Skeletal muscle satellite cell (primary cell): ENCODE measurements at regions not wholly inside any gene's neighbourhood (a gene's known extent, or its start where the extent isn't known, plus 50 kb on each side); places are given as distances from the start of the nearest gene placed in this dataset.

Experiments used
- H3K27me3 ChIP-seq: 2 replicates; pipeline ENCODE4 v1.7.0; 2013; ENCODE audit warnings: low read length; ENCODE audit not compliant: control insufficient read depth, insufficient read depth
- H3K36me3 ChIP-seq: 2 replicates; pipeline ENCODE4 v1.7.0; 2013; ENCODE audit warnings: mild to moderate bottlenecking, control low read depth, low read length; ENCODE audit not compliant: insufficient read depth
- H3K4me1 ChIP-seq: 2 replicates; pipeline ENCODE4 v1.7.0; 2013; ENCODE audit warnings: low read length; ENCODE audit not compliant: control insufficient read depth, insufficient read depth
- H3K4me2 ChIP-seq: 2 replicates; pipeline ENCODE4 v1.7.0; 2013; ENCODE audit warnings: mild to moderate bottlenecking, low read length
- H3K4me3 ChIP-seq: 2 replicates; pipeline ENCODE4 v1.7.0; 2013; ENCODE audit warnings: low read length
- H3K9ac ChIP-seq: 2 replicates; pipeline ENCODE4 v1.7.0; 2013; ENCODE audit warnings: mild to moderate bottlenecking, low read depth, low read length, moderate library complexity
- H3K9me3 ChIP-seq: replicated peaks from 2 replicates; pipeline ENCODE4 v1.7.0; 2013; ENCODE audit warnings: mild to moderate bottlenecking, control low read depth, low read length

DNA sequence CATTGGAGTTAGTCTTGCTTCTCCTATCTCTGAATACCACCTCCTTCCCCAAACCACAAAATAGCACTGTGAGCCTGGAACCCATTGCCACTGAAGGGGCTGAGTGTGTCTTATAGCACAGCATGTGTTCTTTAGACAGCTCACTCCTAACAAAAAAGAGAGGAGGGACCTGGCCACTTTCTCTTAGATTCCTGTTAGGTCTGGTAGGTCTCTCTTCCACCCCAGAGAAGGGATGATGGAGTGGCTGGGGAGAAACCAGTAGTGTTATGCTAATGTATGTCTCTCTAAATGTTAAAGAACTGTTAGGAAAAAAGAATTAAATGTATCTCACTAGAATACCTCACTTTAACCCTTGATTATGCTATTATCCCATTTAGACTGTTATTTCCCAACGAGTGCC is 340.3 kb downstream of the EPHA7 start:
- Histone ChIP-seq H3K4me1 (no peaks in the 10 kb centered on the region), H3K4me2 (no peak overlapping the region), H3K9me3 (no peaks in the 10 kb centered on the region), H3K27me3 (no peaks in the 10 kb centered on the region), H3K36me3 (no peaks in the 10 kb centered on the region), H3K9ac (no peak overlapping the region), H3K4me3 (no peak overlapping the region)

DNA sequence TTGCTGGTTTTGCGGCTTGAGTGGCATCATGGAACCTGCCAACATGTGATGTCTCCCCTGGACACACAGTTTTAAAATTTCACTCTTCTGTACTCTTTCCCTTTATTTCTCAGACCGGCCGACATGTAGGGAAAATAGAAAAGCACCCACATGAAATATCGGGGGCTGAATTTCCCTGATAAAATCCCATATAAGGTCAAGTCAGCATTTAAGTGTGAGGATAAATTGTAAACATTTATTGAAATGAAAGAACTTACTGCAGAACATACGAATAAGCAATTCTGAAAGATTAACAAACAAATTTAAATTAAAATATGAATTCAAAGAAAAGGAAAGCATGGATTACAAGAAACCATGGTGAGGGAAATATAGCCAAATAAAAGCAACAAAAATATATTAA is 345.5 kb downstream of the EPHA7 start:
- Histone ChIP-seq H3K27me3 (no peaks in the 10 kb centered on the region), H3K9ac (no peak overlapping the region), H3K36me3 (no peaks in the 10 kb centered on the region), H3K4me1 (no peaks in the 10 kb centered on the region), H3K9me3 (no peaks in the 10 kb centered on the region), H3K4me3 (no peak overlapping the region), H3K4me2 (no peak overlapping the region)

DNA sequence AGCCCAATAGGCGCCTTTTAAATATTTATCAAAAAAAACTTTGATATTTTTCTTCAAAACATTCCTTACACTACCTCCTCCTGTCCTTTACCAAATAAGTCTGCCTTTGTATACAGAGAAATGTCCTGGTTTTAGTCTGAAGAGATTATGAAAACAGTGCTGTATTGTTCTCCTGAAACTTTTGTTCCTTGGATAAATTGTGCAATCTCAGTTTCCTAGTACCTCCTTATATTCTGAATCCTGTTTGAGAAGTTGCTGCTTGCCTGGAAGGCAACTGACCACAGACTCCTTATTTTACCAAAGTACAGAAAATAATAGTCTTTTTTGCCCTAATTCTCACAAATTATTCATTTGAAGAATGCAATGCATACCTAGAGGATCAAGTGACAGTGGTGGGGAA is 349.5 kb downstream of the EPHA7 start:
- Histone ChIP-seq H3K4me2 (no peak overlapping the region), H3K9me3 (no peaks in the 10 kb centered on the region), H3K36me3 (no peaks in the 10 kb centered on the region), H3K4me1 (no peaks in the 10 kb centered on the region), H3K9ac (no peak overlapping the region), H3K27me3 (no peaks in the 10 kb centered on the region), H3K4me3 (no peak overlapping the region)

- Histone ChIP-seq H3K27me3 (no peaks in the 10 kb centered on the region), H3K4me3 (no peak overlapping the region), H3K9ac (no peak overlapping the region), H3K9me3 (no peaks in the 10 kb centered on the region), H3K4me2 (no peak overlapping the region), H3K36me3 (no peaks in the 10 kb centered on the region), H3K4me1 (no peaks in the 10 kb centered on the region)
These were observed 359.4 kb downstream of the EPHA7 start for GRCh38 chr6:93059911-93060310.

DNA sequence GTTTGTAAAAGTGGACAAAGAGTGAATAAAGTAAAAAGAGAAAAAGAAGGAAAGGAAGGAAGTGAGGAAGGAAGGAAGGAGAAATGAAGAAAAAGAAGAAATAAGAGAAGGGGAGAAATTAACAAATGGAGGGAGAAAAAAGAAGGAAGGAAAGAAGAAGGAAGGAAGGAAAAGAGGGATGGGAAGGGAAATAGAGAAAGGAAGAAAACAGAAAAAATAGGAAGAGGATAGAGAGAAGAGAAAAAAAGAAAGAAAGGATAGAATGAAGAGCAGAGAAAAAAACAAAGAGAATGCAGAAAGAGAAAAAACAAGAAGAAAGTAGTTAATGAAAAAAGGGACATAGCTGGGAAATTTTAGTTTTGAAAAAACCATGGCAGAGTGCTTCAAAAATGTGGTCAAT is 361.8 kb downstream of the EPHA7 start:
- H3K4me3 ChIP-seq = no peak overlapping the region
- H3K36me3 ChIP-seq = no peaks in the 10 kb centered on the region
- H3K4me1 ChIP-seq = no peaks in the 10 kb centered on the region
- H3K4me2 ChIP-seq = no peak overlapping the region
- no peak overlapping the region for H3K9ac ChIP-seq
- H3K27me3 ChIP-seq = no peaks in the 10 kb centered on the region
- no peaks in the 10 kb centered on the region for H3K9me3 ChIP-seq

- peaks cover 3% of the 10 kb centered on the region for H3K9me3 ChIP-seq
- no peaks in the 10 kb centered on the region for H3K27me3 ChIP-seq
- H3K4me2 ChIP-seq = no peak overlapping the region
- H3K9ac ChIP-seq = no peak overlapping the region
- no peaks in the 10 kb centered on the region for H3K4me1 ChIP-seq
- no peaks in the 10 kb centered on the region for H3K36me3 ChIP-seq
- no peak overlapping the region for H3K4me3 ChIP-seq
These were observed 371.0 kb downstream of the EPHA7 start for GRCh38 chr6:93048381-93048780.

- H3K4me3 ChIP-seq = no peak overlapping the region
- H3K9ac ChIP-seq = no peak overlapping the region
- H3K4me1 ChIP-seq = no peaks in the 10 kb centered on the region
- H3K9me3 ChIP-seq = peaks cover 3% of the 10 kb centered on the region
- H3K4me2 ChIP-seq = no peak overlapping the region
- H3K36me3 ChIP-seq = no peaks in the 10 kb centered on the region
- H3K27me3 ChIP-seq = no peaks in the 10 kb centered on the region
These were observed 372.3 kb downstream of the EPHA7 start for GRCh38 chr6:93047033-93047432.

DNA sequence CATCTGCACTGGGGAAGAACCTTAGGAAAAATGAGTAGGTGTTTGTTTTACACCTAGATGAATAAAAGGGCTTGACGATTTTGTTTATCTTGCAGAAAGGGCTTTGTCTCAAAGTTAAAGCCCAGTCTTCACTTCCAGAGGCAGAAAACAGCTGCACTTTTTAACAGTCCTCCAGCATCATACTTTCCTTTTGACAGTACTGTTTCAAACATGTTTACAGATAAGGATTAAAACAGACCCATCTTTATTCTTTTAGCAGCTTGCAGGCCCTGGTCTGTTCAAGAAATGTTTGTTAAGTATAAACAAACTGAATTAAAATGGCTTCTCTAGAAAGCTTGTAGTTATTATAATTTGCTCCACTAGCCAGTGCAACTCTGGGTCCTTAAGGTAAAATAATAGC is 374.2 kb downstream of the EPHA7 start:
- H3K27me3 ChIP-seq = no peaks in the 10 kb centered on the region
- no peaks in the 10 kb centered on the region for H3K36me3 ChIP-seq
- no peak overlapping the region for H3K9ac ChIP-seq
- H3K4me2 ChIP-seq = no peak overlapping the region
- no peaks in the 10 kb centered on the region for H3K4me1 ChIP-seq
- no peak overlapping the region for H3K4me3 ChIP-seq
- H3K9me3 ChIP-seq = peaks cover 3% of the 10 kb centered on the region

DNA sequence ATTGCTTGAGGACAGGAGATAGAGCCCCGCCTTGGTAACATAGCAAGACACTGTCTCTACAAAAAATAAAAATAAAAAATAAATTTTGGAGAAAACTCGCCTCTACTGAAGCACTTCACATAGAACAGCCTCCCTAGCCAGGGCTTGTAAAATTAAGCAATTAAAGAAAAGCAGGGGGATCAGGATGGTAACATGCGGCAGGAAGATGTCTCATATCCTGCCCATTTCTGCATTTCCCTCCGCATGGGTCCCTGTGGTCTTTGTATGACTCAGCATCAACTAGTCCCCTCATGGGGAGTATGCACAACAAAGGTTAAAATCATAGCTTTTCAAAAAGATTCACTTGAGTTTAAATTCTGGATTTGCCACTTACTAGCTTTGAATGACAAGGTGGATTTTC is 379.0 kb downstream of the EPHA7 start:
- H3K36me3 ChIP-seq = no peaks in the 10 kb centered on the region
- no peak overlapping the region for H3K4me2 ChIP-seq
- no peak overlapping the region for H3K4me3 ChIP-seq
- no peaks in the 10 kb centered on the region for H3K27me3 ChIP-seq
- peaks cover 3% of the 10 kb centered on the region for H3K9me3 ChIP-seq
- no peaks in the 10 kb centered on the region for H3K4me1 ChIP-seq
- H3K9ac ChIP-seq = no peak overlapping the region

DNA sequence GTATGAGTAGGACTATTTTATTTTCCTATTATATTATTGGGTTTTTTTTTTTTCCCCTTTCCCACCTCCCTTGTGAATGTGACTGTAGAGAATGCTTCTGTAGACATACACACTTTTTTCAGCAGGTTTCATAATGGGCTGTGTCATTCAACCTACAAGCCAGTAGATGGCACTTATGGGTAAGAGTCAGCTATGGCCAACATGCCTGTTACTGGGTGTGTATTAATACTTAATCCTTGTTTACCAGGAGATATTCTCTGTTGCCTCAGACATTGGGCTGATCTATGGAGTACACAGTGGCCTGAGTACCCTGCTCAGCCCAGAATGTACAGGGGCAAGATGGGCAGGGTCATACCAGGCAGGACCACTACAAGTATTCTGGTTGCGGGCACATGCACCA is 382.5 kb downstream of the EPHA7 start:
- H3K27me3 ChIP-seq = no peaks in the 10 kb centered on the region
- H3K4me2 ChIP-seq = no peak overlapping the region
- H3K9ac ChIP-seq = no peak overlapping the region
- H3K4me3 ChIP-seq = no peak overlapping the region
- no peaks in the 10 kb centered on the region for H3K4me1 ChIP-seq
- no peaks in the 10 kb centered on the region for H3K36me3 ChIP-seq
- H3K9me3 ChIP-seq = no peaks in the 10 kb centered on the region

GRCh38 chr6:93035756-93036155 is 383.6 kb downstream of the EPHA7 start:
- H3K4me2 ChIP-seq = no peak overlapping the region
- H3K4me3 ChIP-seq = no peak overlapping the region

DNA sequence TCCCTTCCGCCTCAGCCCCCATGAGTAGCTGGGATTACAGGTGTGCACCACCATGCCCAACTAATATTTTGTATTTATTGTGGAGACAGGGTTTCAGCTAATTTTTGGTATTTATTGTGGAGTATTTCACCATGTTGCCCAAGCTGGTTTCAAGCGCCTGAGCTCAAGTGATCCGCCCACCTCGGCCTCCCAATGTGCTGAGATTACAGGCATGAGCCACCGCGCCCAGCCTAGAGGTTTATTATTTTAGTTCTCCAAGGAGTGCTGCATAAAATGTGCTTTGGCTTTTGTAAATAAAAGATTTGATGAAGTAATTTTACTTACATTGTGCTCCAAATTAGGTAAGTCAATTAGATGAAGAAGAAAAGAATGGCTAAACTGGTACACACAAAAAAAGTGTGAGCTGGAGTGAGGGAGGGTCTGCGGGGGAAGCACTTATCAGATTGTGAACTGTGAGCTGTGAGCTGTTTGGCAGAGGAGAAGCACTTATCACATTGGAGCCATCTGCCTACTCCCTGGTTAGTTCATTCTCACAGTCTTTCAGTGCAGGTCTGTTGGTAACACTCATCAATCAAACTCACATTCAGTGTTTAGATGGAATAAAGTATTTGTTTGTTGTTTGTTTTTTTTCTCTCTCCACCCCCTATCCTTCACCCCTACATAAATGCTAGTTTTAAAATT is 398.0 kb downstream of the EPHA7 start:
- no peak overlapping the region for H3K4me3 ChIP-seq
- H3K27me3 ChIP-seq = no peaks in the 10 kb centered on the region
- no peak overlapping the region for H3K4me2 ChIP-seq
- H3K4me1 ChIP-seq = no peaks in the 10 kb centered on the region
- H3K9me3 ChIP-seq = no peaks in the 10 kb centered on the region
- no peak overlapping the region for H3K9ac ChIP-seq
- no peaks in the 10 kb centered on the region for H3K36me3 ChIP-seq

More at GRCh38 chr6:93035756-93036155, 383.6 kb downstream of the EPHA7 start:
- no peaks in the 10 kb centered on the region for H3K9me3 ChIP-seq
- H3K9ac ChIP-seq = no peak overlapping the region
- no peaks in the 10 kb centered on the region for H3K4me1 ChIP-seq
- no peaks in the 10 kb centered on the region for H3K27me3 ChIP-seq
- H3K36me3 ChIP-seq = no peaks in the 10 kb centered on the region
